Naive thymus-derived CD8-positive, alpha-beta T cell (primary cell): ENCODE measurements at regions not wholly inside any gene's neighbourhood (a gene's known extent, or its start where the extent isn't known, plus 50 kb on each side); places are given as distances from the start of the nearest gene placed in this dataset.

Source experiments
- ATAC-seq, 2 donors: fragments of 150-1000 bp; cut with Tn5 transposase in 1 of 2; sonication (Bioruptor Pico), chemical (Tn5 transposase) in 1 of 2; 1 replicate in 1 of 2; 2 replicates in 1 of 2; pipeline ENCODE4 v1.10.0; 2021; ENCODE audit warnings: mild to moderate bottlenecking in 2 of 2, moderate library complexity in 2 of 2
- POLR2A ChIA-PET: fragments of 350-600 bp; sonication (Branson Sonifier 250); formaldehyde crosslinking; loops from one replicate; lab custom pipeline; 2021; ENCODE audit warnings: antibody characterized with exemption; lab: Charles Lee
- DNase-seq, 10 donors: peaks; one replicate each; pipeline versions ENCODE4 v3.0.0 to v3.0.0-alpha.2; 2020 to 2022
- H3K27ac Mint-ChIP-seq, 10 donors: one replicate each; pipeline ENCODE4 v1.8.0; 2020 to 2022; ENCODE audit warnings: mild to moderate bottlenecking in 10 of 10, mixed read lengths in 10 of 10, moderate library complexity in 4 of 10, inconsistent platforms in 1 of 10
- H3K27me3 Mint-ChIP-seq, 5 donors: one replicate each; pipeline ENCODE4 v1.8.0; 2021 to 2022; ENCODE audit warnings: mixed read lengths in 5 of 5
- H3K36me3 Mint-ChIP-seq, 3 donors: one replicate each; pipeline ENCODE4 v1.8.0; 2020 to 2022; ENCODE audit warnings: mixed read lengths in 3 of 3, mild to moderate bottlenecking in 2 of 3, inconsistent platforms in 1 of 3
- H3K4me1 Mint-ChIP-seq, 4 donors: one replicate each; pipeline ENCODE4 v1.8.0; 2021 to 2022; ENCODE audit warnings: mixed read lengths in 4 of 4
- H3K4me3 Mint-ChIP-seq, 10 donors: one replicate each; pipeline ENCODE4 v1.8.0; 2020 to 2022; ENCODE audit warnings: mild to moderate bottlenecking in 10 of 10, mixed read lengths in 10 of 10, moderate library complexity in 6 of 10, inconsistent platforms in 1 of 10
- H3K9me3 Mint-ChIP-seq, 9 donors: one replicate each; pipeline ENCODE4 v1.8.0; 2020 to 2022; ENCODE audit warnings: mixed read lengths in 9 of 9, mild to moderate bottlenecking in 3 of 9, inconsistent platforms in 1 of 9, moderate library complexity in 1 of 9

- H3K4me1 Mint-ChIP-seq: no peaks in the 10 kb centered on the region
- H3K27me3 Mint-ChIP-seq: no peaks in the 10 kb centered on the region
- no peaks in the 10 kb centered on the region for H3K36me3 Mint-ChIP-seq
- peaks cover 0 to 4% (median 0%) of the 10 kb centered on the region in 9 donors for H3K9me3 Mint-ChIP-seq
- H3K4me3 Mint-ChIP-seq: no peak overlapping the region
- ATAC-seq: no peak
- POLR2A ChIA-PET: no interaction called here
- DNase-seq: no peak
- H3K27ac Mint-ChIP-seq: no peak overlapping the region
Observed at GRCh38 chr21:16366207-16366606, 636.4 kb downstream of the USP25 start.

GRCh38 chr21:16367079-16367478, 637.3 kb downstream of the USP25 start:
- Mint-ChIP-seq H3K4me1 (no peaks in the 10 kb centered on the region), H3K9me3 (peaks cover 0 to 4% (median 0%) of the 10 kb centered on the region in 9 donors), H3K36me3 (no peaks in the 10 kb centered on the region), H3K27ac (no peak overlapping the region), H3K27me3 (no peaks in the 10 kb centered on the region), H3K4me3 (no peak overlapping the region)
- no peak for DNase-seq
- ATAC-seq: no peak
- POLR2A ChIA-PET: no interaction called here

GRCh38 chr21:16370186-16370585, 640.4 kb downstream of the USP25 start:
- Mint-ChIP-seq H3K4me1 (no peaks in the 10 kb centered on the region), H3K36me3 (no peaks in the 10 kb centered on the region), H3K4me3 (no peak overlapping the region), H3K9me3 (peaks cover 0 to 4% (median 0%) of the 10 kb centered on the region in 9 donors), H3K27me3 (no peaks in the 10 kb centered on the region), H3K27ac (peak overlapping the region in 1 of 10 donors; percentile 26)
- POLR2A ChIA-PET: no interaction called here
- ATAC-seq: no peak
- DNase-seq: no peak

GRCh38 chr21:16372586-16372985, 642.8 kb downstream of the USP25 start:
- no peak overlapping the region for H3K4me3 Mint-ChIP-seq

DNA sequence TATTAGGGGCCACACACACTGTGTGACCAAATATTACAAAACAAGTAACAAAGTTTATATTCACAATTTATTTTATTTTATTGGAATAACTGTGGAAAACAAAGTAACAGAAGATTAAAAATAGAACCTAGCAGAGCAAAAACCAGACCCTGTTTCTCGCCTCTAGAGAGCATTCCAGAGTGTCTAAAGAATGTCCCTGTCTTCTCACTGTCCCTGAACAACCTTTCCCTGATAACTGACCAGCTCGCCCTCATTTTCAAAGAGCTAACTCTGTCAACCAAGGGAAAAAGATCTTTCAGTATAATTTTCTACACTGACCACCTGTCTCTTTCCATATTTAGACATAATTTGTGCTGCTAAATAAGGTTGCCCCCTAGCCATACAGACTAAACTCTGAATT, 646.9 kb downstream of the USP25 start:
- Mint-ChIP-seq H3K9me3 (peaks cover 0 to 3% (median 0%) of the 10 kb centered on the region in 9 donors), H3K36me3 (no peaks in the 10 kb centered on the region), H3K4me1 (no peaks in the 10 kb centered on the region), H3K27ac (no peak overlapping the region), H3K4me3 (no peak overlapping the region), H3K27me3 (no peaks in the 10 kb centered on the region)
- POLR2A ChIA-PET: no interaction called here
- ATAC-seq (no peak), DNase-seq (no peak)

More at GRCh38 chr21:16372586-16372985, 642.8 kb downstream of the USP25 start:
- no peaks in the 10 kb centered on the region for H3K4me1 Mint-ChIP-seq
- POLR2A ChIA-PET: no interaction called here
- DNase-seq (no peak), ATAC-seq (no peak)
- peaks cover 0 to 3% (median 0%) of the 10 kb centered on the region in 9 donors for H3K9me3 Mint-ChIP-seq
- H3K36me3 Mint-ChIP-seq: no peaks in the 10 kb centered on the region
- H3K27ac Mint-ChIP-seq: no peak overlapping the region
- H3K27me3 Mint-ChIP-seq: no peaks in the 10 kb centered on the region

DNA sequence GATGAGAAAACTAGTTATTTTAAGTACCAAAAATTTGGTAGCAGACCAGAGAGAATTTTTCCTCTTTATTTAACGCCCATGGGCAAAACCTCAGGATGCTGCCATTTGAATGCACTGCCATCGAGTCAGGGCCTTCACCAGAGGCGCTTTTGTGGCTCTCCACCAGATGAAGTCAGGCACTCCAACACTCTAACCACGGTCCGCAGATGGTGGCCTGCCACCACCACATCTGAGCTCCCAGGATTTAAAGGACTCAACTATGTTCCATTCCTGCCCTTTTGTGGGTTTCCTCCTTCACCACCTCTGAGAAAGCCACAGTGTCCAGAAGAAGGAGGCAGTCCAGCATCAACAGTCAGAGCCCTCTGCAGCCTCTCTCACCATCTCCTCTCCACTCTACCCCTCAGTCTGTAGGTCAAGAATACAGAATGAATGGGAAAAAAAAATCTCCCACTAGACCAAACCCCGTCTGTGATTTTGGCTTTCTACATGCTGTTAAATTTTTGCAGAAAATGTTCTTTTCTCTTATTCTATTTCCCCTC, 647.4 kb downstream of the USP25 start:
- no peaks in the 10 kb centered on the region for H3K27me3 Mint-ChIP-seq
- no peak overlapping the region for H3K27ac Mint-ChIP-seq
- H3K9me3 Mint-ChIP-seq: peaks cover 0 to 3% (median 0%) of the 10 kb centered on the region in 9 donors
- DNase-seq (no peak), ATAC-seq (no peak)
- POLR2A ChIA-PET: no interaction called here
- no peak overlapping the region for H3K4me3 Mint-ChIP-seq
- no peaks in the 10 kb centered on the region for H3K36me3 Mint-ChIP-seq
- no peaks in the 10 kb centered on the region for H3K4me1 Mint-ChIP-seq

DNA sequence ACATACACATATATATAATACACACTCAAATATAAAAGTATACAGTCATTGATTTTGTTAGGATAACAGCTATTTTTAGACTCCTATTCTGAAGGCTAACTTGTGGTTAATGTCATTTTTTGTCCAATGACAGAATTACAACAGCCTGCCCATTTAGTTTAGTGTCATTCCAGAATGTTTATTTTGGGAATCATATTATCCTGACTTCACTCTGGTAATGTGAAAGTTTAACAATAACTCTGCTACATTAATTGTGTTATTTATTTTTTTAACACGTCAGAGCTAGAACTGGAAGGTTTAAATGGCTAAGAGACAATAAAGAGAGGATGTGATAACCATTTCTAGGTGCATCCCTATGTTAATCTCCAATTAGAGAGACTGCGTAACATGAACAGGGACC, 648.1 kb downstream of the USP25 start:
- no peak for ATAC-seq
- H3K27ac Mint-ChIP-seq: no peak overlapping the region
- peaks cover 0 to 3% (median 0%) of the 10 kb centered on the region in 9 donors for H3K9me3 Mint-ChIP-seq
- H3K36me3 Mint-ChIP-seq: no peaks in the 10 kb centered on the region
- H3K27me3 Mint-ChIP-seq: no peaks in the 10 kb centered on the region
- no peak overlapping the region for H3K4me3 Mint-ChIP-seq
- DNase-seq: no peak
- POLR2A ChIA-PET: no interaction called here
- no peaks in the 10 kb centered on the region for H3K4me1 Mint-ChIP-seq

DNA sequence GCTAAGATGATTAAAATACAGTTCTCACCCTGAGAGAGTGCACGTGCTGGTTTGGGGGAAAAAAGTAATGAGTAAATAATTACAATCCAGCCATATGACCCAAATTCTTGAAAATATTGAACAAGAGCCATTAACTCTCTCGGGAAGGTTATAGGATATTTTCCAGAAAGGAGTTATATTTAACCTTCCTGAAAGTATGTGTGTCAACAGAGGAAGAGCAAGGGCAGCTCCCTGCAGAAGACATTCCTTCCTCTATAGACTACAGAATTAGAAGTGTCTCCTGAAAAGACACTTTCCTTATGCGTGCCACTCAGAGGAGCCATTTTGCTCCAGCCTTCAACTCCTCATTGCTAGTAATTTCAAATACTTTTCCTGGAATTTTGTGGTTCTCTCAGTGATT, 648.7 kb downstream of the USP25 start:
- peaks cover 0 to 3% (median 0%) of the 10 kb centered on the region in 9 donors for H3K9me3 Mint-ChIP-seq
- no peaks in the 10 kb centered on the region for H3K36me3 Mint-ChIP-seq
- H3K4me1 Mint-ChIP-seq: no peaks in the 10 kb centered on the region
- H3K27ac Mint-ChIP-seq: no peak overlapping the region
- no peak for DNase-seq
- H3K27me3 Mint-ChIP-seq: no peaks in the 10 kb centered on the region
- POLR2A ChIA-PET: no interaction called here
- H3K4me3 Mint-ChIP-seq: no peak overlapping the region
- no peak for ATAC-seq

GRCh38 chr21:16388291-16388690, 658.5 kb downstream of the USP25 start:
- DNase-seq (no peak), ATAC-seq (no peak)
- Mint-ChIP-seq H3K27ac (no peak overlapping the region), H3K9me3 (peaks cover 0 to 30% (median 0%) of the 10 kb centered on the region in 9 donors), H3K4me1 (no peaks in the 10 kb centered on the region), H3K27me3 (no peaks in the 10 kb centered on the region), H3K36me3 (no peaks in the 10 kb centered on the region), H3K4me3 (no peak overlapping the region)
- POLR2A ChIA-PET: no interaction called here

DNA sequence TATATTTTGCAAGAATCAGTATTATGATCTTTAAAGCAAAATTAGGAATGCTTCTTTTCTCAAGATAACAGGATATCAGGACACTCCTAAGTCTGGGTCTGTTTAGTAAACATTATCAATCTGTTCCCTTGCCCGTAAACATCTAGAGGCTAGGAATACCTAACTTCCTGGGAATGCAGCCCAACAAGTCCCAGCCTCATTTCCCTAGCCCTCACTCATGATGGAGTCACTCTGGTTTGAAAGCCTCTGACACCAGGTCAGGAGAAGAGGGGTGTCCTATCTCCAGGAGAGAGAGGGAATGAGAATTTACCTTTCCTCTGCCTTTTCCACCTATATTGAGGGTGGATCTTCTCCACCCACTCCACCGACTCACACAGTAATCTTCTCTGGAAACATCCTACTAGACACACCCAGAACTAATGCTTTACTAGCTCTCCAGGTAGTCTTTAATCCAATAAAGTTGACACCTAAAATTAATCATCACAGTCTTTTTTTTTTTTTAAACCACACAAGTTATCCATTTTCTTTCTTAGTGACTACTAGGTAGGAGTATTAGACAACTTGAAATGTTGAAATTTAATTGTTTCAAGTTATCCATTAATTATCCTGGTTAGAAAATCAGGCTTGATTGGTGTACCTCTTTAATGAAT, 659.3 kb downstream of the USP25 start:
- H3K27ac Mint-ChIP-seq: no peak overlapping the region
- no peaks in the 10 kb centered on the region for H3K4me1 Mint-ChIP-seq
- H3K36me3 Mint-ChIP-seq: no peaks in the 10 kb centered on the region
- peaks cover 0 to 30% (median 0%) of the 10 kb centered on the region in 9 donors for H3K9me3 Mint-ChIP-seq
- POLR2A ChIA-PET: no interaction called here
- ATAC-seq (no peak), DNase-seq (no peak)
- H3K27me3 Mint-ChIP-seq: no peaks in the 10 kb centered on the region
- no peak overlapping the region for H3K4me3 Mint-ChIP-seq

DNA sequence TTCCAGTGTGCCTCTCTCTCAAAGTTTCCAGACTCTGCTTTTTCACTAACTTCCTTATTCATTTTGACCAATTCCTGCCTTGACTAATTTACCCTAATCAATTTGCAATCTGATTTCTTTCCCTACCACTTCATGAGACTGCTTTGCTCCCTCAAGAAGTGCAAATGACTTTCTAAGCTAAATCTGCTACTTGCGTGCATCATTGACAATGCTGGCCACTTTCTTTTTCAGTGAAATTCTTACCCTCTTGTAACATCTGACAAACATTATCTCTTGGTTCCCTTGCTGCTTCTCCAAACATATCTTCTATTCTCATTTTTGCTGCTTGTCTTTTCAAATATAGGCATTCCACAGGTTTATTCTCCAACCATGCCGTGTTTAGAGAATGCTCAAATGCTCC, 659.9 kb downstream of the USP25 start:
- H3K27me3 Mint-ChIP-seq: no peaks in the 10 kb centered on the region
- H3K36me3 Mint-ChIP-seq: no peaks in the 10 kb centered on the region
- no peak overlapping the region for H3K27ac Mint-ChIP-seq
- H3K4me3 Mint-ChIP-seq: no peak overlapping the region
- peaks cover 0 to 30% (median 0%) of the 10 kb centered on the region in 9 donors for H3K9me3 Mint-ChIP-seq
- DNase-seq (no peak), ATAC-seq (no peak)
- POLR2A ChIA-PET: no interaction called here
- no peaks in the 10 kb centered on the region for H3K4me1 Mint-ChIP-seq

DNA sequence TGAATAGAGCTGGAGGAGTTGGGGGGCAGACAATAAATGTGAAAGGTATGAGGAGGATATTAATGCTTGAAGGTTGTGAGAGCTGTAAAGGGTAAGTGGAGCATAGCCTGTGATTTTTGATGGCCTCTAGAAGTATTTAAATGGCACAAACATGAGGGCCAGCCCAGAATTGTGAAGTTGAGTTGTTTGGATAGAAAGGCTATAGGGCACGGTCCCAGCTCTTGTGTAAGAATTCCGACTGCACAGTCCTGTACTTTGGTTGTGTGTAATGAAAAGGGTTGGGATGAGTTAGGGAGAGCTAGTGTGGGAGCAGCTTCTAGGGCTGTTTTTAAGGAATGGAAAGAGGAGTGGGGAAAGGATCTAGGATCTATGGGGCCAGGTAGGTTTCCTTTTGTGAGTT, 665.5 kb downstream of the USP25 start:
- no peak for DNase-seq
- ATAC-seq: no peak
- H3K27ac Mint-ChIP-seq: no peak overlapping the region
- peaks cover 0 to 9% (median 2%) of the 10 kb centered on the region in 3 donors for H3K36me3 Mint-ChIP-seq
- H3K9me3 Mint-ChIP-seq: peaks cover 0 to 29% (median 11%) of the 10 kb centered on the region in 9 donors
- H3K4me1 Mint-ChIP-seq: no peaks in the 10 kb centered on the region
- no peak overlapping the region for H3K4me3 Mint-ChIP-seq
- no peaks in the 10 kb centered on the region for H3K27me3 Mint-ChIP-seq
- POLR2A ChIA-PET: no interaction called here

- H3K4me1 Mint-ChIP-seq: no peaks in the 10 kb centered on the region
- ATAC-seq (no peak), DNase-seq (no peak)
- H3K27me3 Mint-ChIP-seq: no peaks in the 10 kb centered on the region
- POLR2A ChIA-PET: no interaction called here
- H3K27ac Mint-ChIP-seq: no peak overlapping the region
- peaks cover 0 to 15% (median 3%) of the 10 kb centered on the region in 9 donors for H3K9me3 Mint-ChIP-seq
- H3K36me3 Mint-ChIP-seq: no peaks in the 10 kb centered on the region
- H3K4me3 Mint-ChIP-seq: no peak overlapping the region
Observed at GRCh38 chr21:16402752-16403151, 673.0 kb downstream of the USP25 start.

- Mint-ChIP-seq H3K4me1 (no peaks in the 10 kb centered on the region), H3K36me3 (no peaks in the 10 kb centered on the region), H3K27me3 (no peaks in the 10 kb centered on the region), H3K27ac (no peak overlapping the region), H3K4me3 (no peak overlapping the region), H3K9me3 (peaks cover 0 to 15% (median 0%) of the 10 kb centered on the region in 9 donors)
- no peak for DNase-seq
- ATAC-seq: no peak
- POLR2A ChIA-PET: no interaction called here
Observed at GRCh38 chr21:16404776-16405175, 675.0 kb downstream of the USP25 start.
